SK-MEL-5 (cell line): ENCODE measurements at regions not wholly inside any gene's neighbourhood (a gene's known extent, or its start where the extent isn't known, plus 50 kb on each side); places are given as distances from the start of the nearest gene placed in this dataset.
"Not testable (repeated sequence)": the region's sequence is repeated elsewhere in the genome, so short reads cannot be mapped to it uniquely, and the experiment has no call there.

Experiments
- DNase-seq: peaks from one replicate; pipeline ENCODE4 v3.0.0-alpha.2; 2016; ENCODE audit warnings: low read depth, low spot score
- in situ Hi-C: cut with HindIII; loops from 2 replicates; pipeline ENCODE4 v1.10.0; 2016; ENCODE audit warnings: low sequenced_read_pairs, high pct_unique_total_duplicates, low pct_unique_long_range_greater_than_20kb

DNA sequence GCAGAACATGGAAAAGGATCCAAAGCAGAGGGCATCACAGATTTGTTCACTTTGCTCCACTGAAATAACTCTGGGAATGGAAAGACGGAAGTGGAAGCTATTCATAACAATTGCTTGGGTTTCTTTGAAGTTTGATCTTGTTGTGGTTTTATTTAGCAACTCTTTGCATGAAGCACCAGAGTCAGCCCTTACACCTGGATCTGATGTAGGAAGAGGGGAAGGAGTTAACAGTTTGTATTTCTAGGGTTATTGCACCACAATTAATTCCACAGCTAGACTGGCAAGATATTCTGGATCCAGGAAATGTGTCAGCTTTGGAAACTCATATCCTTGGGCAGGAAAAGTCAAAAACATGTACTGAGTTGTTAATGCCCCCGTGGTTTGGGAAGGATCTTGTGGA lies 1143.4 kb downstream of the CNTNAP5 start:
- in situ Hi-C loops, result no loop called here
- no peak for DNase-seq

DNA sequence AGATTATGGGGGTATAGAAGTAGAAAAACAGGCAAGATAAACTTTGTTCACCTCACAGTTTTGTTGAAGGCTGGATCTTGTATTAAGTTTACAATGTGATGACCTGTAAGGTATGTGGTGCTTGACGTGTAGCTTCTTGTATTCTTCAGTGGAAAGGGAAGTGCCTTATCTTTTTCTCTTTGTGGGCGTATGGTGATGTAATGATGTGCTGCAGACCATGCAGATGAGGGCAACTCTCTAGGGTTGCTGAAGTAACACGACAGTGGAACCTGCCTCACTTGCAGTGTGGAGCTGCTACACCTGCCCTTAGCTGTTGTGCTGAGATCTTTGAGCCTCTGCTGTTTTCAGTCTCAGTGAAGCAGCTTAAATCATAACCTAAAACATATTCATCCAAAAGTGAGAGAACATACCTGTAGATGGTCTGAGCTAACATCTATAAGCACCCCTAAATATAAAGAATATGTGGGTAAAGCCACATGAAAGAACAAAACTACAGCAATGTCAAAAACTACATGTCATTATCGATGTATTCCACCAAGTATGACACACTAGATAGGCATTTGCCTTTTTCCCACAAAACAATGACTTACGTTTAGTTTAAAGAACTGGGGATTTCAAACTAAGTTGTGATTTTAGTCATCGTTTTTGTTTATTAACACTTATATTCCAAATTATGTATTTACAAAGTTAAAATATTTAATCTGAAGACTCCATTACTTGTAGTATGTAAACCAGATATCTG lies 1144.1 kb downstream of the CNTNAP5 start:
- no peak for DNase-seq
- in situ Hi-C loops, result no loop called here

DNA sequence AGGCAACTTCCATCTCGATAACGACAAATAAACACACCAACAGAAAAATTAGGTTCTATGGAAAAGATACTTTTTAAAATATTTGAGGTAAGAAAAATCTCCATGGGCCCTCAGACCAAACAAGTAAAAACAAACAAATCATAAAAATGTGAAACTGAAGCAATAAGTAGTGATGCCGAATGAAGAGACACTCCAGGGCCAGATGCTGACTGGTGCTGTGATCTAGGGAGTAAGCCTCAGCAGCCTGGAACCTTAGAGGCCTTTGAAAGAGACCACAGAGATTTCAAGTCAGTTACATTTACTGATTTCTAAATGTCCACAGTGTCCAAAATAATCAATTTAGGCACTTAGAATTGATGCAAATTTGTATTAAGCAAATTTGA lies 1144.7 kb downstream of the CNTNAP5 start:
- in situ Hi-C loops, result no loop called here
- no peak for DNase-seq

DNA sequence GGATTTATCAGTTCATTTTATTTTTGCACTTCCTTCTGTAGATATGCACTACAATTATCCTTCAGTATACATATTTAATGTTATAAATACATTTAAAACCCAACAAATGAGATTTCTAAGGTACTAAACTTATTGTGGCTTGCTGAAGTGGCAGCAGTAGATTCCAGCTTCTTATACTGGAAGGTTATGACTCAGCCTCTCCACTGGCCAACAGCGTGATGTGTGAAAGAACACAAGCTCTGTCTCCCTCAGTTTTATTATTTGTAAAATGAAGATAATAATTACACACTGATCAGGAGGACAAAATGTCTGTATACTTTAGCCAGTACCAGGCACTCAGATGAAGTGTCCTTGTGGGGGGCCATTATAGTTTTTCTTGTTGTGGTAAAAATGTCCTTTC lies 1147.1 kb downstream of the CNTNAP5 start:
- DNase-seq, result no peak

DNA sequence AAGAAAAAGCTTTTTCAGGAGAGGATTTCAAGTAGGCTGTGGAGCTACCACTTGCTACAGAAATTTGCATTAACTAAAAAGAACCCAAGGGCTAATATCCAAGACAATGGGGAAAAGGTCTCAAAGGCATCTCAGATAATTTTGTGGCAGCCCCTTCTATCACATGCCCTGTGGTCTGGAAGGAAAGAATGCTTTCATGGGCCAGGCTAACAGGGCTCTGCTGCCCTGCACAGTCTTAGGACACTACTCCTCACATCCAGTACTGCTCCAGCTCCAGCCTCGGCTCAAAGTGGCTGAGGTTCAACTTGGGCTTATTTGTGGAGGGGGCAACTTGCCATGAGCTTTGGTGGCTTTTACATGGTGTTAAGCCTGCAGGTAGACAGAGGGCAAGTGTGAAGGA lies 1150.3 kb downstream of the CNTNAP5 start:
- in situ Hi-C loops, result no loop called here
- no peak for DNase-seq

More for the DNA sequence above, 1147.1 kb downstream of the CNTNAP5 start:
- in situ Hi-C loops, result no loop called here

DNA sequence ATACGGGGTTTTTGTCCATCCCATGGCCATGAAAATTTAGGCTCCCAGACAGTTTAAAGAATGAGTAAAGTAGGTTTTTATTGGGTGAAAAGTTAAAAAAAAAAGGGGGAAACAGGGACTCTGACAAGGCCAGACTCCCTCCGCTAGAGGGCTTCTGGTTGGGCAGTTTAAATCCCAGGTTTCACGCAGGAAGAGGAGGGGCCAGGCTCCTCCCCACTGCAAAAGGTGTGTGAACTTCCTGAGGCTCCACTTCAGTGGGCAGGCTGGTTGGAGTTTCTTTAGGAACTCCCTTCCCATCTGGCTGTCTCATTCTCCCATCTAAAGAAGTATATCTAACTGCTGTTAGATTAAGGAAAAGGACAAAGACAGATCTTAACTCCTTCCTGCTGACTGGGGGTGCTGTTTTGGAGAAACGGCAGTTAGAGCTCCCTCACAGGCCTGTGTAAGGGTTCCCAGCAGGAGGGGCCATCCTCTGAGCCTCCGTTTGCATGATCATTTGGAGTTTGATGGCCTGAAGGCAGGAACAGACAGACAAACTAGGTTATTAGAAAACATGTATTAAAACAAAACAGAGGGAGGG lies 1160.7 kb downstream of the CNTNAP5 start:
- DNase-seq, result no peak
- in situ Hi-C loops, result no loop called here

DNA sequence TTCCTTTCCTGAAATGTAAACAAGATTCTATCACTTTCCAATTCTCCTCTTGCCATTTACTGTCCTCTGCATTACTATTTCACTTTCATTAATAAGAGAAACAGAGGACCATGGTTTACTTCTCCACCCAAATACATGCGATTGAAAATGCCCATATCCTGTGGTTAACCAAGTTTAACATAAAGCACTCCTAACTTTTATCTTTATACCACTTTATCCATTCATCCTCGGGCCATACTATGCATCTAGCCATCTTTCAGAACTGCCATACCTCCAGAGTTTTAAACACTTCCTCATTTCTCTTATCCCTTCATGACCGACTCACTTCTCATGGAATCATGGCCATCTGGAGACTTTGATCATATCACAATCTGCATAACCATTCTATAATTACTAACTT lies 1182.3 kb downstream of the CNTNAP5 start:
- in situ Hi-C loops, result no loop called here

DNA sequence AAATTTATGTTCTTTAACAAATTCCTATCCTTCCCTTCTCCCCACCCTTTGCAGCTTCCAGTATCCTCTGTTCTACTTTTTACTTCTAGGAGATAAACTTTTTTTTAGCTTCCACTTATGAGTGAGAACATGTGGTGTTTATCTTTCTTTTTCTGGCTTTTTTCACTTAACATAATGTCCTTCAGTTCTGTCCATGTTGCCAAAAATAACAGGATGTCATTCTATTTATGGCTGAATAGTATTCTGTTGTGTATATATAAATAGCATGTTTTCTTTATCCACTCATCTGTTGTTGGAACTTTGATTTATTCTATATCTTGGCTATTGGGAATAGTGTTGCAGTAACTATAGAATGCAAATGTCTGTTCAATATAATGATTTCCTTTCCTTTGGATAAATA lies 1191.2 kb downstream of the CNTNAP5 start:
- in situ Hi-C loops, result no loop called here
- DNase-seq, result no peak

More for the DNA sequence above, 1182.3 kb downstream of the CNTNAP5 start:
- no peak for DNase-seq

DNA sequence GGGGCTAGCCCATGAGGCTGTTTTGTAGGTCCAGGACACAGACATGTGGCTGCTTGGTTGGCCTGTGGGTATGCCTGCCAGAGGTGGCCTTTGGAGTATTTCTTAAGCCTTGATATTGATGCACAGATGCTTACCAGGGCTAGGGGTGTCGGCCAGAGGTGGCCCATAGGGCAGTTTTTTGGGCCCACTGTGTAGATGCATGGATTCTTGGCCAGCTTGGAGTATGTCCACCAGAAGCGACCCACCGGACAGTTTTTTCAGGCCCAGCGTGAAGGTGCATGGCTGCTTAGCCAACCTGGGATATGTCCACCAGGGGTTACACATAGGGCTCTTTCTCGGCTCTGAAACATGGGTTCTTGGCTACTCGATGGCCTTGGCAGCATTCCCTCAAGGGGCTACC lies 1199.1 kb downstream of the CNTNAP5 start:
- in situ Hi-C loops, result no loop called here
- DNase-seq, result no peak

DNA sequence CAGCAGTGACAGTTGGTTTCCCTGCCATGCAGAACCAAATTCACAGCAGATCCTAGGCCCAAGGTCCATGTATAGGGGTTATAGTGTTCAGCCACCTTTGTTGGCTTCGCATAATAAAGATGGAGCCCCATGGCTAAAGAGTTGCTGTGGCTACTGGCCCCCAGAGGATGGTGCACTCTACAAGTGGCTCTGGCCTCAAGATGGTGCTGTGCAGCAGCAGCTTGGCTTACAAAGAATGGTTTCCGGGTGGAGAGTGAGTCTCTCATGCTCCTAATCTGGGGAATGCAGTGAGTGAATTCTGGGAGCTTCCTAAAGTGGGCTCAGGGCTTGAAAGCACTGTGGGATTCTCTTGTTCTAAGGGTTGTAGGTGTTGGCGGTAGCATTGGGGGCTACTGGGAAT lies 1199.7 kb downstream of the CNTNAP5 start:
- in situ Hi-C loops, result no loop called here
- peak; percentile 48 for DNase-seq

DNA sequence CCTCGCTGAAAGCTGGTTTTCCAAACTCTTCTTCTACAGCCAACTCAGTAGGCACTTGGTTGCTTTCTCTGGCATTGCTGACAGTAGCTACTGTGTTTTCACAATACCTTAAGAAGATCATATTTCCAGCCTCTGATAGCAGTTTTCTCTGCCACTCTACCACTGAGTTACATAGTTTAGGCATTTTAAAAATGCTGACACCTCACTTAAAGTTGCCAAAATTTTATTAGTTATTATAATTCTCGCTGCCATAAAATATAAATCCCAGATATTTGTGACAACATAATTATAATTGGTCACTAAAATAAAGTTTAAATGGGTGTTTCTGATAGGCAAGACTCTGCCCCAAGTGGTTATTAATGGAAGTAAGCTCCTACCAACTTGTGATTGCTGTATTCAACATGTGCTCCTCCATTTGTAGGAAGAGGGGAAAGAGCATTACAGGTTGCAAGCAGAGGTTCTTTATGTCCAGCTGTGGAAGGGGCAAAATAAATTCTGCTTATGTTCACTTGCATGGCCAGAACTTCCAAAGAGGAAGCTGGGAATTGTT lies 1202.8 kb downstream of the CNTNAP5 start:
- DNase-seq, result no peak
- in situ Hi-C loops, result no loop called here

DNA sequence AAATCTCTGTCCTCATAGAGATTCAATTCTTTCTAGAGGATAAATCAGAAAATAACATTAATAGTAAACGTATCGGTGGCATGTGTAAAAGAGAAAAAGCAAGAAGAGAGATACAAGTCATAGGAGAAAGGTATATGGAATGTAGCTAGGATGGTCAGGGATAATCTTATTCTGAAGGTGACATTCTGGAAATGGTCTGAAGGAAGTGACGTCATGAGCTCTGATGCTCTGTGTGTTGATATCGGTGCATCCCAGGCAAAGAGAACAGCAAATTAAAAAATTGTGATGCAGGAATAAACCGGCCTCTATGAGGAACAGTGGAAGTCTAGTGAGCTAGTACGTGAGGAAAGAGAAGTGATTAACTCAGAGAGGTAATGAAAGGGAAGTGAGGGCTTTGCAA lies 1215.8 kb downstream of the CNTNAP5 start:
- in situ Hi-C loops, result no loop called here

DNA sequence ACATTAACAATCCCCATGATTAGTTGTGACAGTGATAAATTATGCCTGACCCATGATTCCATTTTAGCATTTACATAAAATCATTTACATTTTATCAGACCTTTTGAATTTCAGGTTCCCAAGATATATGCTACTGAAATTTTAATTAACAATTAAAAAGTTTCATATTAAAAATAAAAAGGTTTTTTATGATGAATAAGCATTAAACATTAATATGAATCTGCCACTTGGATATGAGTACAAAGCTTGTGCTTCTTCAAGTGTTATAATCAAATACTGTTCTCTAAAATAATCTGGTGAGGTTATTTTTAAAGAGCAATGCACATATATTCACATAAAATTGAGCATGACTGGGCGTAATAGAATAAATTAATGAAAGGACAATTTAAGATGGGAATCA lies 1218.0 kb downstream of the CNTNAP5 start:
- in situ Hi-C loops, result no loop called here
- DNase-seq, result no peak

More for the DNA sequence above, 1215.8 kb downstream of the CNTNAP5 start:
- no peak for DNase-seq

DNA sequence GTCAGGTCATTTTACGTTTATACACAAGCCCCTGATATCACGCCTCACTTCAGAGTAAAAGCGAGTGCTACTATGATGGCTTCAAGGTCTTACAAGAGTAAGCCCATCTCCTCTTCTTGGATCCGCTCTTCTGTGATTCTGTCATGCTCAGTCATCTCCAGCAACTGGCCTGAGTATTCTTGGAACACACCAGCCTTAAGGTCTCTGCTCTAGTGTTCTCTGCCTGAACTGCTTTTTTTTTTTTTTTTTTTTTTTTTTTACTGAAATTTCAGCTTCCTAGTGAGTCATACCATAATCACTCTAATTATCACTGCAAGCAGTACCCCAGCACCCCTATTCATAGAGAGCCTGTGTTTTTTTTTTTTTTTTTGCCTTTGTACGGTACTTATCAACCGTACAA lies 1228.9 kb downstream of the CNTNAP5 start:
- DNase-seq, result no peak
- in situ Hi-C loops, result no loop called here

DNA sequence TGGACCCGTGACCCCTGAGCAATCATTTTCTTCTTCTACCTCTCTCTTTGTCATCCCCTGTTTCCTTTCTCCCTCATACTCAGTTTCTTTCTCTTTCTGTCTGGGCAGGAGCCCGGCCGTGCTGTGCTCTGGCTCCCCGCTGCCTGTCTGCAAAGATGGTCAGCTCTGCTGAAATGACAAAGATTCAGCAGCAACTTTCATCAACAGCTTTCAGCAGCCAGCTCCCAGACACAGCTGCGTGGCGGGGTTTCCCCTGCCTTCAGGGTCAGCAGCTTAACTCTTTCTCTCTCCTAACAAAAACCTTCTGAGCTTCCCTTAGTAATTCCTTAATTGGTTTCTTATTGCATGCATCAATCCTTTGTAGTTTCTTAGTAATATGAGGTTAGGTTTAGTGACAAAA lies 1234.4 kb downstream of the CNTNAP5 start:
- DNase-seq, result no peak
- in situ Hi-C loops, result no loop called here

DNA sequence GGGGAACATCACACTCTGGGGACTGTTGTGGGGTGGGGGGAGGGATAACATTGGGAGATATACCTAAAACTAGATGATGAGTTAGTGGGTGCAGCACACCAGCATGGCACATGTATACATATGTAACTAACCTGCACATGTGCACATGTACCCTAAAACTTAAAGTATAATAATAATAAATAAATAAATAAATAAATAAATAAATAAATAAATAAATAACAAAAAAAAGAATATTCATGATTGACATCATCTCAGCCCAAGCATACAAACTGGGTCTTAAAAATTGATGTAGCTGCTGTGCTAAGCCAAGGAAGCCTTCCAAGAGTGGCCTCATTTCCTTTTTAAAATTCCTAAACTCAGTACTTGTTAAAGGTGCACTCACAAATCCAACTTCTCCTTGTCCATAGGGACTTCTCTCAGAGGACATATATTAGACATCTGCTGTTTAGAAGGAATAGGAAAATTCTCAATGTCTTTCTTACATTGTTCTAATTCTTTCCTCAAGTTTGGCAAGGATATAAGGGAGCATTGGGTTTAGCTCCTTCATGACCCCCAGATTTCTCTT lies 1235.4 kb downstream of the CNTNAP5 start:
- in situ Hi-C loops, DNase-seq: not testable (repeated sequence)

DNA sequence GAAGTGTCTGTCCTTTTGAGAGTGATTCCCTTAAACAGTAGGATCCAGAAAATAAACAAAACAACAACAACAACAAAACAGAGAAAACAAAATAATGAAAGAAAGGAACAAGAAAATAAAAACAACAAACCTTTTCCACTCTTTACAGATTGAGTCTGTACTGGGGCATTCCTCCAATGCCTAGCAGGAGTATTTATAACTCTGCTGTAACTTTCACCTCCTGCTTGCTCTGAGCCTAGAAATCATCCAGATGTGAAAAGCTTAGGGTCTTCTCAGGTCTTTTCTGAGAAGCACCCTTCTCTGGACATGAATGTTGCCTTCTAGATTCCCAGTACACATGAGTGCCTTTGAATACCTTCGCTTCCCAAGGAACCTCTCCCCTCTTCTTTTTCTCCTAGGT lies 1239.4 kb downstream of the CNTNAP5 start:
- in situ Hi-C loops, result no loop called here
- DNase-seq, result no peak

DNA sequence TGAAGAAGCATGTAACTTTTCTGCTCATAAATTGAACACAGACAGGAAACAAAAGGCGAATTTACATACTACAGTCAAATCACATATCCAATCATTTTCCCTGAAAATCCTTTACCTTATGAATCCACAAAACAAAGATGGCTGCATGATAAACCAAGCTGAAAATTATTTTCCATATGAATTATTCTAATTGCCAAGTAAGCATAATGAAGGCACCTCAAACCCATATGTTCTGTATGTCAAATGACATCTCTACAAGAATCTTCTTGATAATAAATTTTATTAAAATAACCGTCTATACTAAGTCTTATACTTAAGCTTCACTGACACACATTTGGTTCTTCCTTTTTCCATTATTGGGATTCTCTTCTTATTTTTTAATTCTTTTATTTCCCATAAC lies 1242.6 kb downstream of the CNTNAP5 start:
- in situ Hi-C loops, result no loop called here
- no peak for DNase-seq

DNA sequence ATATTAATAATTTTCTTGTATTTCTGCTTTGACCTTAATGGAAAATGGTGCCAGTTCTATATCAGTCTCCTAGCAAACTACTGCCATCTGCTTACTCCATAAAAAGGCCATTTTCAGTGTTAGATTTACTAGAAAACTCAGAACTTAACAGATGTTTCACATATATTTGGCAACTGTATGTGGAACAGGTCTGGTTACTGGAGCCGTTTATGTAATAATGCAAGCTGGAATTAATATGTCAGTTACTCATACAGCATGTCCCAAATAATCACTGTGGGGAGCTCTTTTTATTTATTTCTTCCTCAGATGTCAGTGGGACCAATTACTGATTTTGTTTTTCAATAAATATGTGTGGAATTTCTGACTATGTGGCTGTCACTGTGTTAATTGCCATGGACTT lies 1247.6 kb downstream of the CNTNAP5 start:
- DNase-seq, result no peak
- in situ Hi-C loops, result no loop called here
